Heart right ventricle (tissue), 16 donors: ENCODE measurements at regions not wholly inside any gene's neighbourhood (a gene's known extent, or its start where the extent isn't known, plus 50 kb on each side); places are given as distances from the start of the nearest gene placed in this dataset.

Source experiments
- ATAC-seq, 8 donors: fragments of 200-7000 bp; cut with Tn5 transposase; one replicate each; pipeline ENCODE4 v1.9.1; 2020; ENCODE audit warnings: mild to moderate bottlenecking in 8 of 8, moderate library complexity in 8 of 8, moderate number of reproducible peaks in 1 of 8
- DNase-seq, 2 donors: peaks; one replicate each; pipeline ENCODE4 v3.0.0-alpha.2; 2020
- H3K27ac ChIP-seq, 10 donors: fragments of 200-600 bp; sonication (generic) in 2 of 10; one replicate each; pipeline versions ENCODE4 v1.5.0 to v1.8.0; 2020 to 2022; ENCODE audit warnings: mild to moderate bottlenecking in 3 of 10
- H3K27me3 ChIP-seq, 7 donors: fragments of 200-600 bp; one replicate each; pipeline ENCODE4 v1.8.0; 2021 to 2022; ENCODE audit warnings: mild to moderate bottlenecking in 2 of 7
- H3K36me3 ChIP-seq, 9 donors: fragments of 200-600 bp; sonication (generic) in 1 of 9; one replicate each; pipeline versions ENCODE4 v1.5.0 to v1.8.0; 2020 to 2022; ENCODE audit warnings: mild to moderate bottlenecking in 2 of 9
- H3K4me1 ChIP-seq, 9 donors: fragments of 200-600 bp; sonication (generic) in 1 of 9; one replicate each; pipeline versions ENCODE4 v1.5.0 to v1.8.0; 2020 to 2022; ENCODE audit warnings: mild to moderate bottlenecking in 4 of 9
- H3K4me3 ChIP-seq, 10 donors: fragments of 200-600 bp; sonication (generic) in 2 of 10; one replicate each; pipeline versions ENCODE4 v1.5.0 to v1.8.0; 2020 to 2022; ENCODE audit warnings: mild to moderate bottlenecking in 7 of 10, moderate library complexity in 2 of 10
- H3K9me3 ChIP-seq, 11 donors: fragments of 200-600 bp in 10 of 11; sonication (generic) in 2 of 11; one replicate each; pipeline versions ENCODE4 v1.5.0 to v1.8.0; 2013 to 2022; ENCODE audit warnings: mild to moderate bottlenecking in 2 of 11, control low read depth in 1 of 11, moderate library complexity in 1 of 11
- WGBS, 2 donors: extraction: QIAGEN DNeasy Blood & Tissue Kit; methylation state at CpG; one replicate each; pipeline ENCODE4 v1.1.7; 2013; ENCODE audit warnings: inconsistent platforms in 1 of 2; 5-methylcytosine and 5-hydroxymethylcytosine counted together
- intact Hi-C, 10 donors: fragments of 100-400 bp; cut with DNase I; formaldehyde crosslinking; loops; one replicate each; pipeline versions ENCODE4 v1.11.1 to v1.14.2; 2022
- TF ChIP-seq, protein P1 (sequence below), 9 donors: fragments of 200-600 bp; sonication (generic) in 2 of 9; IDR thresholded peaks; one replicate each; pipeline versions ENCODE4 v1.5.0 to v1.8.0; 2021 to 2022; ENCODE audit warnings: antibody characterized with exemption in 9 of 9, mild to moderate bottlenecking in 5 of 9, moderate library complexity in 1 of 9
- donor health status: Arrhythmogenic right ventricular cardiomyopathy.
- donor health status: ischemic (EF 13 %, LVEDD 7.1; RV severe dilation, severe dysfunction).
- donor health status: healthy with polysubstance abuse.
- donor health status: DM: no; HTN: yes; CAD: no.
- donor health status: DM: no; HTN: no; CAD: no.
- donor health status: ischemic (EF 25% LVEDD 6.9; RV normal size, moderate dysfunction).
- donor health status: ischemic (EF 25% LVEDD 5.7; RV mildly dilated, moderate dysfunction).
- donor health status: healthy.
- donor health status: DM: yes; HTN: yes; CAD: no.
- donor health status: Ischemic cardiomyopathy.
- donor health status: ischemic (EF 35%, LVEDD 5.7; RV mildly dilated, moderate dysfunction).
- donor health status: nonischemic (EF 11% LVEDD 7.7; RV severe dilation, severe dysfunction).
- donor health status: DM: yes; HTN: yes; CAD: no.
- donor health status: PGD.
- donor health status: ischemic (EF 29% LVEDD 5.4; RV normal size, mild dysfunction).
- donor health status: nonischemic (EF 23%, LVEDD 6.1; RV moderate dilation, normal function).

GRCh38 chr22:48675830-48676145, 1151.9 kb downstream of the BRD1 start:
- Histone ChIP-seq H3K27ac (no peak overlapping the region), H3K4me3 (no peak overlapping the region), H3K27me3 (peaks cover 0 to 7% (median 0%) of the 10 kb centered on the region in 7 donors), H3K36me3 (no peaks in the 10 kb centered on the region), H3K4me1 (no peaks in the 10 kb centered on the region), H3K9me3 (peaks cover 0 to 33% (median 15%) of the 10 kb centered on the region in 11 donors)
- 91 to 98% methylated on average over 4 of the region's 4 CpGs for WGBS, 2 donors
- intact Hi-C loops = no loop called here
- DNase-seq = no peak
- TF ChIP-seq, protein P1, sequence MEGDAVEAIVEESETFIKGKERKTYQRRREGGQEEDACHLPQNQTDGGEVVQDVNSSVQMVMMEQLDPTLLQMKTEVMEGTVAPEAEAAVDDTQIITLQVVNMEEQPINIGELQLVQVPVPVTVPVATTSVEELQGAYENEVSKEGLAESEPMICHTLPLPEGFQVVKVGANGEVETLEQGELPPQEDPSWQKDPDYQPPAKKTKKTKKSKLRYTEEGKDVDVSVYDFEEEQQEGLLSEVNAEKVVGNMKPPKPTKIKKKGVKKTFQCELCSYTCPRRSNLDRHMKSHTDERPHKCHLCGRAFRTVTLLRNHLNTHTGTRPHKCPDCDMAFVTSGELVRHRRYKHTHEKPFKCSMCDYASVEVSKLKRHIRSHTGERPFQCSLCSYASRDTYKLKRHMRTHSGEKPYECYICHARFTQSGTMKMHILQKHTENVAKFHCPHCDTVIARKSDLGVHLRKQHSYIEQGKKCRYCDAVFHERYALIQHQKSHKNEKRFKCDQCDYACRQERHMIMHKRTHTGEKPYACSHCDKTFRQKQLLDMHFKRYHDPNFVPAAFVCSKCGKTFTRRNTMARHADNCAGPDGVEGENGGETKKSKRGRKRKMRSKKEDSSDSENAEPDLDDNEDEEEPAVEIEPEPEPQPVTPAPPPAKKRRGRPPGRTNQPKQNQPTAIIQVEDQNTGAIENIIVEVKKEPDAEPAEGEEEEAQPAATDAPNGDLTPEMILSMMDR (IDR thresholded peaks at IDR 0.05) = no peak
- no peak for ATAC-seq

GRCh38 chr22:48675141-48675829, 1152.4 kb downstream of the BRD1 start:
- Histone ChIP-seq H3K4me1 (no peaks in the 10 kb centered on the region), H3K27me3 (peaks cover 0 to 3% (median 0%) of the 10 kb centered on the region in 7 donors), H3K27ac (no peak overlapping the region), H3K9me3 (peaks cover 0 to 33% (median 15%) of the 10 kb centered on the region in 11 donors), H3K36me3 (no peaks in the 10 kb centered on the region), H3K4me3 (no peak overlapping the region)
- TF ChIP-seq, protein P1 (IDR thresholded peaks at IDR 0.05) = no peak
- DNase-seq (no peak), ATAC-seq (no peak)
- intact Hi-C loops = no loop called here
- WGBS, 2 donors = 82 to 85% methylated on average over 15 of the region's 15 CpGs

- 81 to 87% methylated on average over 24 of the region's 24 CpGs for WGBS, 2 donors
- no peak for DNase-seq
- Histone ChIP-seq H3K4me1 (no peaks in the 10 kb centered on the region), H3K27ac (no peak overlapping the region), H3K27me3 (peaks cover 0 to 14% (median 0%) of the 10 kb centered on the region in 7 donors), H3K4me3 (no peak overlapping the region), H3K36me3 (no peaks in the 10 kb centered on the region), H3K9me3 (peaks cover 0 to 33% (median 15%) of the 10 kb centered on the region in 11 donors)
- intact Hi-C loops = no loop called here
- ATAC-seq = no peak
- TF ChIP-seq, protein P1 (IDR thresholded peaks at IDR 0.05) = no peak
Measured at GRCh38 chr22:48673806-48674500, 1153.7 kb downstream of the BRD1 start.

GRCh38 chr22:48672387-48672786, 1155.3 kb downstream of the BRD1 start:
- no peaks in the 10 kb centered on the region for H3K4me1 ChIP-seq
- H3K27me3 ChIP-seq = peaks cover 0 to 17% (median 0%) of the 10 kb centered on the region in 7 donors
- no peak for DNase-seq
- ATAC-seq = no peak
- H3K27ac ChIP-seq = no peak overlapping the region
- WGBS, 2 donors = 82 to 86% methylated on average over 3 of the region's 3 CpGs
- intact Hi-C loops = no loop called here
- no peak overlapping the region for H3K4me3 ChIP-seq
- no peaks in the 10 kb centered on the region for H3K36me3 ChIP-seq
- peaks cover 0 to 33% (median 15%) of the 10 kb centered on the region in 11 donors for H3K9me3 ChIP-seq
- TF ChIP-seq, protein P1 (IDR thresholded peaks at IDR 0.05) = no peak
